Left colon (tissue), 2 donors: ENCODE measurements at regions not wholly inside any gene's neighbourhood (a gene's known extent, or its start where the extent isn't known, plus 50 kb on each side); places are given as distances from the start of the nearest gene placed in this dataset.
"Not testable (repeated sequence)": the region's sequence is repeated elsewhere in the genome, so short reads cannot be mapped to it uniquely, and the experiment has no call there.

Source experiments
- ATAC-seq: fragments of 200-7000 bp; cut with Tn5 transposase; one replicate; pipeline ENCODE4 v1.9.1; 2020; ENCODE audit warnings: mild to moderate bottlenecking, moderate library complexity
- DNase-seq, 2 donors: peaks; one replicate each; pipeline ENCODE4 v3.0.0-alpha.2; 2020
- intact Hi-C, 2 donors: fragments of 100-400 bp; cut with DNase I in 1 of 2; cut with micrococcal nuclease in 1 of 2; formaldehyde crosslinking; loops; one replicate each; pipeline versions ENCODE4 v1.11.2 to v1.14.0; 2022; cut with DNase I, micrococcal nuclease
- donor health status: DM: no; HTN: no; CAD: no.
- donor health status: DM: yes; HTN: yes; CAD: no.

DNA sequence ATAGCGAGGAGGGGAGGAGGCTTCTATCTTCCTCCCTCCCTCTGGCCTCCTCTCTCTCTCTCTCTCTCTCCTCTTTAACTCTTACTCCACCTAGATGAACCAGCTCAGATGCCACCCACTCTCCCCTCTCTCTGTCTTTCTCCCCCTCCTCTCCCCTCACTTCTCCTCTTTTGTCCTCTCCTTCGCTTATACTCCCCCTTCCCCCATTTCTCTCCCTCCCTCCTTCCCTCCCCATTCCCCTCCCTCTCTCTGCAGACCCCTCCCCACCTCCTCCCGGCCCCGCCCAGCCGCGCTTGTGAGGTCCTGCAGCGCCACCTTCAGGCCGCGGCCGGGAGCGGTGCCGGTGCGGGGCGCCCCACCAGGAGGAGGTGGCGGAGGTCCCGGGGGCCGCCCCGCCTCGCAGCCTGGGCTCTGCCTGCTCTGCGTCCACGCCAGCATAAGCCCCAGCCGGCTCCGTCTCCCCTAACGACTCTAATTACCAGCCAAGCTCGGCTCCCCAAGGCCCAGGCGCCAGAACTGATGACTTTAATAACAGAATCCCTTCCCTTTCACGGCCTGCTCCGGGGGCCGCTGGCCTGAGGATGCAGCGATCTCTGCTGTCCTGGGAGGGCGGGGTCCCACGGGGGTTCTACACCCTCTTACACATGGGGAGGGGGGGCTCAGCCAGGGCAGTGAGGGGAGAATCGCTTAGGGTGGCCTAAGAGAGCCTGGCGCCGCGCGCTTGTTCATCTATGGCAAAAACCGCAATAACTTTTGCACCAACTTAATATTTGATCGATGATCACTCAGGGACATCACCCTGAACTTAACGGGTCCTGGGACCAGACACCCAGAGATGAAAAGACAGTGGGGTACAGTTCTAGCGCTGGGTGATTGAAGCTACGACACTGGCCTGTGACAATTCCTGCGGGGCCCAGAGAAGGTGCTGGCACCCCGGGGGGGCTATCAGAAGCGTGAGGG lies 637.3 kb downstream of the MATN1 start:
- DNase-seq, result peak in 1 of 2 donors; percentile 55
- intact Hi-C loops, result loop anchor here in 1 of 2 donors (10.0 kb wide), 1 partner anchor 851 kb away; the partner anchor contains the start of genes MECR and PTPRU

DNA sequence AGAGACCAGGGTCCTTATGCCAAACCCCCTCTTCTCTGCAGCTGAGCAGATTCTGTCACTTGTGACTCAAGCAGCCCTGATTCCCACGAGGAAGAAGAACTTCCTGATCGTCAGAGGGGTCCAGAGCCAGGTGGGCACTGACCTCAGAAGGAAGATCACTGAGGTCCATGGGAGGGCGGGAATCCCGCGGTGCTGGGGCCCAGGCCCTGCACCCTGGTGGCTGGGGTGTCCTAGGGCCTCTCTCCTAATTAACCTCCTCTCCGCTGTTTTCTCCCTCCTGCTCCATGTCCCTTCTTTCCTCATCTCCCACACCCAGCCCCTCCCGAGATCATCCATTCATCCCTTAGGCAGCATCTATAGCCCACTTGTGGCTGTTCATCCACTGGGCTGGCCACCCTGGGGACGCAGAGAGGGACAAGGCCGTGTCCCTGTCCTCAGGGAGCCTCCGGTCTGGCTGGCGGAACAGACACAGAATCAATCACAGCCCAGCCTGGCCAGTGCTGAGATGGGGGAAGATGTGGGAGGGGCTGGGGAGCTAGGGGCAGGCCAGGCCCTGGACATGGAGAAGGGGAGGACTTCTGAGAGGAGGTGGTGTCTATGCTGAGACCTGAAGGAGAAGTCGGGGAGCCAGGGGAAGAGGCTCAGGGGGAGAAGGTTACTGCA lies 638.3 kb downstream of the MATN1 start:
- no peak for DNase-seq
- ATAC-seq, result no peak
- intact Hi-C loops, result loop anchor here in 1 of 2 donors (10.0 kb wide), 1 partner anchor 850 kb away; the partner anchor contains the start of genes MECR and PTPRU

More for the DNA sequence above, 637.3 kb downstream of the MATN1 start:
- no peak for ATAC-seq

DNA sequence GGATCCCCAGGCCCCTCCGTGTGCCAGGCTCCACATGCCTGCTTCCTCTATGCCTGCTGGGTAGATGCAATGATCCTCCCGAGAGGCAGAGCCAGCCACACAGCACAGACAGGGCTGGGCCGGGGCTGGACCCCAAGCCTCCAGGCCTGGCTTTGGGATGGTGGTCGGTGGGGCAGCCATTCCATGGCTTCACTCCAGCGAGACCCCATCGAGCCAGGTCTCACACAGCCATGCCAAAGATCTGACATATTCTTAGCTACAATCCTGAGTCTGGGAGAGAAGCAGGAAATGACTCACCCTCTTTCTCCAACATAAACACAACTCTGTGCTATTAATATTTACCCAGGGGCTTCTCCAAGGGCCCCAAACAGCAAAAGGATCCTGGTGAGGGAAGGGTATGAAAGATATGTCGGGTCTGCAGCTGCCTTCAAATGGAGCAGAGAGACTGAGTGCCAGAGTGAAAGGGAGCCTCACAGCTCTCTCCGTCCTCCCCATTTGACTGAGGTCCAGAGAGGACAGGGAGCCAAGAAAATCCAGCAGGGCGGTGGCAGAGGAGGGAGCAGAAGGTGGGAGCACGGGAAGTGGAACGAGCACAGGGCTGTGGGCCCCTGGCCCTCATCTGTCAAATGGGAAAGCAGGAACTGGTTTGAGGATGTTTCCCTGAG lies 639.5 kb downstream of the MATN1 start:
- DNase-seq, result no peak
- intact Hi-C loops, result loop anchor here in 1 of 2 donors (10.0 kb wide), 1 partner anchor 849 kb away; the partner anchor contains the start of genes MECR and PTPRU
- ATAC-seq, result no peak

DNA sequence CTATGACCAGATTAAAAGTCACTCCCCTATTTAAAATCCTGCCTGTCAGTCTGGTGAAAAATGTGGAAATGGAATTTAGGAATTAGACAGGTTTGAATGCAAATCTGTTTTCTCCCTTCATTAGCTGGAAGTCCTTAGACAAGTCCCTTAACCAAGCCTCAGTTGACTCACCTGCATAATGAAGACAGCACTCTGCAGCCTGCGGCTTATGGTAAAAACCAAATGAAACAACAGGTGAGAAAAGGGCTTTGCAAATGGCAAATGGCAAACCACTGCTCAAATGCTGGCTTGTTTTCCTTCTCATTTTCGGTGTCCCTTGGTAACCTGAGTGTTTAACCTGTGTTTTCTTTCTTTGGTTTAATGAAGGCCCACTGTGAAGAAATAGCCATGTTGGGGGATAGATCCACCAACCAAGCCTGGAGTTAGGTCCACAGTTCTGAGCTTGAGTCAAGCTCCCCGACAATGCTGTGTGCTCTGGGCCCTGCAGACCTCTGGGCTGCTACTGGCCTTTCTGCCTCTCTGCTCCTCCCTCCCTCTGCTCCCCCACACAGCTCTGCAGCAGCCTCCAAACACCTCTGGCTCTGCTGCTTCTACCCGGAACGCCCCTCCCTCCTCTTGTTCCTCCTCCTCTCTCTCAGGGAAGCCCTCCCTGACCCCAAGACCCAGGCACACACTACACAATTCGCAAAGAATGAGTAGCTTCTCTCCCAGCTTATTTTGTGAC lies 641.8 kb downstream of the MATN1 start:
- intact Hi-C loops, result loop anchor here in 1 of 2 donors (10.0 kb wide), 1 partner anchor 847 kb away; the partner anchor contains the start of genes MECR and PTPRU
- no peak for DNase-seq
- ATAC-seq, result no peak

DNA sequence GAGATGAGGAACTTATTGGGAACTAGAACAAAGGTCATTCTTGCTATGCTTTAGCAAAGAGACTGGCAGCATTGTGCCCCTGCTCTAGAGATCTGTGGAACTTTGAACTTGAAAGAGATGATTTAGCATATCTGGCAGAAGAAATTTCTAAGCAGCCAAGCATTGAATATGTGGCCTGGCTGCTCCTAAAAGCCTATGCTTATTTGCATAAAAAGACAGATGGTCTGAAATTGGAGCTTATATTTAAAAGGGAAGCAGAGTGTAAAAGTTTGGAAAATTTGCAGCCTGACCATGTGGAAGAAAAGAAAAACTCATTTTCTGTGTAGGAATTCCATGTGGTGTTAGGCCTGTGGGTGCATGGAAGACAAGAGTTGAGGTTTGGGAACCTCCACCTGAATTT lies 647.5 kb downstream of the MATN1 start:
- ATAC-seq, DNase-seq, intact Hi-C loops: not testable (repeated sequence)

DNA sequence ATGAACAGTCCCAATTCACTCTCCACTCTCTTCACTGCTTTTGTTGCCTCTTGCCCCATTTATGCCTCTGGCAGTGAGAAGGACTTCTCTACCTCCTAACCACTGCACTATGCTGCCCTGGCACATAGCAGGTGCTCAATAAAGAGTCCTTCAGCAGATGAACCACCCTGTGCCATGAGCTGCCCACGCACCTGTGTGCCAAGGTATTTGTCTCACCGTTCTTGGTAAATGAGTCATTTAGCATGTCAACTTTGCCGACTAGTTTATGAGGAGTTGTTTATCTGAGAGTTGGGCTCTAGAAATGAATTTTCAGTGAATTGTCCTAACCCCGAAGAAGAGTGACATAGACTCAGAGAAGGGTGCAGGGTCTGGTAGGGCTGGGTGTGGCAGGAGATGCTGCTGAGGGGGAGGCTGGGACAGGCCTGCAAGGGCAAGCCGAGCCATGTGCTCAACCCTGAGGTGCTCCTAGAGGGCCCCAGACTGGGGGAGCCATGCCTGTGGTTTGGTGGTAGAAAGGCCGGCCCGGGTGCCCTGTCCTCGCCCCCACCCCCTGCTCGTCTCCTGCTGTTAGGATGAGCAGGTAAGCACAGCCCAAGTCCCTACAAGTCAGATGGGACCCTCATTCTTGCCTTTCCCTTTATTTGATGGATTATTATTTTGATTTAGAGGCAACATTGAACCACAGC lies 654.5 kb downstream of the MATN1 start:
- DNase-seq (no peak), ATAC-seq (no peak)
- intact Hi-C loops, result no loop called here

DNA sequence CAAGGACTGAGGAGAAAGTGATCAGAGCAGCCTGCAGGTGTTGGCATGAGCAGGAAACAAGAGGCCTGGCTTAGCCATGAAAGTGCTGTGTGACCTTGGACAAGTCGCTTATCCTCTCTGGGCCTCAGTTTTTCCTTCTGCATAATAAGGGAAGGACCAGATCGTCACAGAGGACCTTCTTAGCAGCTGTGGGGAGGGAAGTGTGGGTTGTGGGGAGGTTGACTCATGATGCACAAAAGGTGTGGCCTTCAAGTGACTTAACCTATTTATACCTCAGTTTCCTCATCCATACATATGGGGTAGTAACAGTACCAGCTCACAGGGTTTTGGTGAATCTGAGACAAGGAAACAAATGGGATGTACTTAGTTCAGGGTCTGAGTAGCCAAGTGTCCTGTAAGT lies 658.8 kb downstream of the MATN1 start:
- intact Hi-C loops, result no loop called here
- no peak for ATAC-seq
- DNase-seq, result no peak

DNA sequence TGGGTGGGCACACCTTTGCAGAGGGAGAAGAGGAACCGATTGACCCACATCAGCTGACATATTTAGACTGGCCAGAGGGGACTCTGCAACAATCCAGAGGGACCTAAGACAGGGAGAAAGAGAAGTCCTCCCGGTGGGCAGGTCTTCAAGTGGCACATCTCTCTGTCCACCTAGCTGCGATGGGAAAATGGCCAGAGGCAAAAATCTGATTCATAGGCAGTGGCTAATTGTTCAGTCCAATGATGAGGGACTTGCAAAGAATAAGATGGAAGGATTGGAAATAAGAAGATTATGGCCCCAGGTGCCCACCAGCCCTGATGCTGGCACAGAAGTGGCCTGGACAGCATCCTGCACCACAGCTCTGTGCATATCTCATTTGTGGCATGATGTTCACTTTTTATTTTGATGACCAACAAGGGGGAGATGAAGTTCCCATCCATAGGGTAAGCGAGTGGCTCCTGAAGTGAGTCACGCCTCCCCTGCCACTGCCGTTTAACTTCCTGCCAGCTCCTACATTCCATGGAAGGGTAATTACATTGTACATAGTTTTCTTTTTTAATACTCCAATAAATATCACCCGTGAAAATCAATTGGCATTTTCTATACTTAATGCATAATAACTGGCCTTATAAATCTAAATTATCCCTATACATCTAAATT lies 659.6 kb downstream of the MATN1 start:
- no peak for DNase-seq
- intact Hi-C loops, result no loop called here

DNA sequence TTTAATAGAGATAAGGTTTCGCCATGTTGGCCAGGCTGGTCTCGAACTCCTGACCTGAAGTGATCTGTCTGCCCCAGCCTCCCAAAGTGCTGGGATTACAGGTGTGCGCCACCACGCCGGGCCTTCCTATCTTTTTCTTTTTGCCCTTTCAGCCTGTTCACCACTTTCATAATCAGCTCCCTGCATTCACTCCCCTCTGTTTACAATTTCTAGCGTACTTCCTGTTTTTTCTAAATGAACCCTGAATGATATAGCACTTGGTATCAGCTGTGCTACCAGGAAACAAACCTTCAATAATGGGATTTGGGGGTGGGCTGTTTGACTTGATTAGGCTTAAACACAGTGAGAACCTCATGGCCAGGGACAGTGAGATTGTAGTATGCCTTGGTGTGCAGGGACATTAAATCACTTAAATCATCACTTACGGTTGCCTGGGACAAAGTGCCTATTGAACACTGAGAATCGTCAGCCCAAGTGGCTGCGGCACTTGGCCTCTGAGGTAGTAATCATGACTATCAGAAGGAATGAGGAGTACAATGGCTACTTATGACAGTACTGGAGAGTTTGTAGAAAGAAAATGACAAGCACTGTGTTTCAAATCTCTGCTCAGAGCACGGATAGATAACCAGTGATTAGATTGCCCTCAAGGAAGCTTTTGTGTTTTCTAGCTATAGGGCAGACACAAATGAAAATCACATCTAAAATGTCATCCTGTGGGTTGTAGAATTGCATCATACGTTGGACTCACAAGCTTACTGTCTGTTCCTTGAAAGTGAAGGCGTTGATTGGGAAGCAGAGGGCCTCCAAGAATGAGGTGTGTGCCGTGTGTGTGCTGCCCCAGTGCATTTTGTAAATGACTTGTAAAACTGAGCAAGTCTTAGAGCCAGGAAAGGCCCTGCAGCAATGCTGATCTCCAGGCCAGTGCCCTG lies 661.8 kb downstream of the MATN1 start:
- intact Hi-C loops, result no loop called here

More for the DNA sequence above, 659.6 kb downstream of the MATN1 start:
- no peak for ATAC-seq

DNA sequence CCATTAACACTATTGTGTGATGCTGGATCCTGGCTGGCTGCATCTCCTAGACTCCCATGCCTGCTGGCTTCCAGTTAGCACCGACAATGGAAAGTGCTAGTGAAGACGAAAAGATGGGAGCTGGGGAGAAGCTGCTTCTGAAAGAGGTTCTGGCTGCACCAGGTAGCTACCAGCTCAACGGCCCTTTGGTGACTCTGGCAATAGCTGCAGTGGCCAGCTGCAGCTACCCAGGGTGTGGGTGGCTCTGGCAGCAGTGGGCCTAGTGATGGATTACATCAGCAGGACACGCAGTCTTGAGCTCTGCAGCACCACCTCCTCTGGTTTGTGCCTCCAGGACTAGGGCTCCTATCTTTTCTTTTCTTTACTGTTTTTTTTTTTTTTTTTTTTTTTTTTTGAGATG lies 662.6 kb downstream of the MATN1 start:
- ATAC-seq (no peak), DNase-seq (no peak)
- intact Hi-C loops, result no loop called here

More for the DNA sequence above, 661.8 kb downstream of the MATN1 start:
- ATAC-seq, result no peak
- DNase-seq, result no peak

DNA sequence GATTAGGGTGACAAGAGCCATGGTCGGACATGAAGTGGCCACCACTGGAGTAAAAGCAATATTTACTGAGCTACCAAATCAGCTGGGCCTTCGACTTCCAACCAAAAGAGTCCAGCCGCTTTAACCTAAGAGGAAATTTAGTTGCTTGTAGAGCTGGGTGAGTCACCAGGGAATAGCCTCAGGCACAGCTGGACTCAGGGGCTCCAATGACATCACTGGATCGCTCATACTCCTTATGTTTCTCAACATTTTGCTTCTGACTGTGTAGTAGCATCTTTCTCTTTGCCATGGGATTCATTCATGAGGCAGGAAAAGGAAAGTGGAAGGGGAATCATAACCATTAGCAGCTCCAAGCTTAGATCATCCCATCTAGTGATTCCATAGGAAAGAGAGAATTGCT lies 664.4 kb downstream of the MATN1 start:
- no peak for ATAC-seq
- DNase-seq, result no peak
- intact Hi-C loops, result no loop called here

DNA sequence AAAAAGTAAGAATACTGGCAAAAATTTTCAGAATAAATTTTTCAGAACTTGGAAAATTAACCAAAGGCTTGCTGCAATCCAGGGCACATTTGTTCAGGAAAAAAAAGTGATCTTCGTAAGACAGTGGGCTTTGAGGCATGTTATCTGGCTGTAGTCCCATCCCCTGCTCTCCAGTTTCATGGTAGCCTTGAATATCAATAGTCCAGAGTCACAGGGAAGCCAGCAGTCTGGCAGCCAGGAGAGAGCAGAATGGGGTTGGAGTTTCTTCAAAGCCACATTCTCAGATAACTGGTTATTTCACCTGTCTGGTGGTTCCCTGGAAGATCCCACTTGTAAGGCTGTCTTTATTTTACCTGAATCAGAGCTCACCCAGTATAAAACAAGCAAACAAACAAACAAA lies 669.3 kb downstream of the MATN1 start:
- DNase-seq, result no peak
- intact Hi-C loops, result no loop called here
- no peak for ATAC-seq

DNA sequence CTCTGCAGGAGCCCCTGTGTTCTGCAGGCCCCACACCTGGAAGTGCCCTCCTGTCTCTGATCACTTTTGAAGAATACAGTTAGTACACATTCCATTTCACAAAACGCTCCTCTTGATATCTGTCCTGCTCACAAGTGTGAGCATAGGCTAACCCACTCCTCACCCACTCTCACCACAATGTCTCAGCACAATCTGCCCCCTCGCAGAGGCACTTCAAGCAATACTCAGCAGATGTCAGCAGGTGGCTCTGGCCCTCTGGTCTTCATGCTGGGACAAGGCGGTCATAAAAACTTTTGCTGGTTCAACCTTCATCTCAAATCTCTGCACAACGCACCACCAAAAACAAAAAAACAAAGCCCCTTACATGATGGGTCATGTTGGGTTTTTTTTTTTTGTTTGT lies 671.2 kb downstream of the MATN1 start:
- intact Hi-C loops, result no loop called here
- ATAC-seq, result no peak
- DNase-seq, result no peak

DNA sequence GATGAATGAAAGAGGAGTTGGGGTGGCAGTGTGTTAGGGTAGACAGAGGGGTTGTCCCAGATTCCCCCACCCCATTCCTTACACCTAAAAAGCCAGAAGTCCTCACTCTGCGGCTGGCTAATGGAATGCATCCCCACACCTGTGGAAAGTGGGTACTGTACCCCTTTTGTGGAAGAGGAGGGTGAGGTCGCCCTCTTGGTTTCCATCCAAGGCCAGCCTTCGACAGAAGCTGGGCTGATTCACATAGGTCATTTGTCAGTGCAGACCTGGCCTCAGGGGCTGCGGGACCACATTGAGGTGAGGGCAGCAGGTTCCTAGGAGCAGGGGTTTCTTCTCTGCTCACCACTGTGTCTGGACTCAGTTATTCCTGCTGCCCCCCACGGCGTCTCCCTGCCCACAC lies 671.6 kb downstream of the MATN1 start:
- intact Hi-C loops, result no loop called here
- ATAC-seq (no peak), DNase-seq (no peak)

DNA sequence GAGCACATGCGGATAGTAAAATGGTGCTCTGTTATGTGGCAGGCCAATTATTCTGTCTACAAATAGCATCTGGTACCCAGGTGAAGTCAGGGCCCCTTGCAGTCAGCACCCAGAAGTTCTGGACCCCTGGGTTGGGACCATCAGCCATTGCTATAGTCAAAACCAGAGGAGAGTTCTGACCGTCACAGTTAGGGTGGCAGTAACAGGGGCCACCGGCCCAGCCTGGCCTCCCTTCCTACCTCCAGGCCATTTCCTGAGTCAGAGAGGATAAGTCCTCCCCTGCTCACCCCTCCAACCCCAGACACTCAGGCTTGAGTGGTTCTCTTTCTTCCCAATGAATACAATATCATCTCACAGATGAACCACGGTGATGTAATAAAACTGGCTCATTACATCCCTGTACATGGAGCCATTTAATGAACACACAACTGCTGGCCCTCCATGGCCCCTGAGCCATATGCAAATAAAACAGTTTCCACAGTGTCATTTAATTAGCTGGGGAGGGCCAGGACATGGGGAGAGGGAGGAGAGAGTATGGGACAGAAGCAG lies 673.6 kb downstream of the MATN1 start:
- intact Hi-C loops, result no loop called here
- DNase-seq, result no peak
- no peak for ATAC-seq

DNA sequence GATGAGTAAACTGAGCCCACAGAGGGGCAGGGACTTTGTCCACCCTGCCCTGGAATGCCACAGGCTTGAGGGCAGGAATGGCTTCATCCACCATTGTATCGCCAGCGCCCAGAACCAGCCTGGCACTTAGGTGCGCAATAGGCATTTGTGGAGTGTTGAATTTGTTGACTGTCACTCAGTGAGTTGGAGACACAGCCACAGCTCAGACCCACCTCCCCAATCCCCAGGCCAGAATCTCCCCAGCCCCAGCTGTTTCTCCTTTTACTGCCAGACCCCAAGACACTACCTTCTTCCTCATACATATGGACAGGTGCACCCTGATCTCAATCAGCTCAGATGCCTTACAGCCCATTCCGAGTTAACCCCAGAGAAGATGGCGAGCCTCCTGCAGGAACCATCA lies 674.5 kb downstream of the MATN1 start:
- intact Hi-C loops, result no loop called here
- ATAC-seq (no peak), DNase-seq (no peak)
